NOMO-1 treated with DMSO at 0.1 percent for 48 hours (cell line): ENCODE measurements at regions not wholly inside any gene's neighbourhood (a gene's known extent, or its start where the extent isn't known, plus 50 kb on each side); places are given as distances from the start of the nearest gene placed in this dataset.
"Not testable (repeated sequence)": the region's sequence is repeated elsewhere in the genome, so short reads cannot be mapped to it uniquely, and the experiment has no call there.

ENCODE experiments used
- DNase-seq: peaks from one replicate; lab custom pipeline; 2025; ENCODE audit not compliant: unreplicated experiment; lab: John Stamatoyannopoulos, UW

DNA sequence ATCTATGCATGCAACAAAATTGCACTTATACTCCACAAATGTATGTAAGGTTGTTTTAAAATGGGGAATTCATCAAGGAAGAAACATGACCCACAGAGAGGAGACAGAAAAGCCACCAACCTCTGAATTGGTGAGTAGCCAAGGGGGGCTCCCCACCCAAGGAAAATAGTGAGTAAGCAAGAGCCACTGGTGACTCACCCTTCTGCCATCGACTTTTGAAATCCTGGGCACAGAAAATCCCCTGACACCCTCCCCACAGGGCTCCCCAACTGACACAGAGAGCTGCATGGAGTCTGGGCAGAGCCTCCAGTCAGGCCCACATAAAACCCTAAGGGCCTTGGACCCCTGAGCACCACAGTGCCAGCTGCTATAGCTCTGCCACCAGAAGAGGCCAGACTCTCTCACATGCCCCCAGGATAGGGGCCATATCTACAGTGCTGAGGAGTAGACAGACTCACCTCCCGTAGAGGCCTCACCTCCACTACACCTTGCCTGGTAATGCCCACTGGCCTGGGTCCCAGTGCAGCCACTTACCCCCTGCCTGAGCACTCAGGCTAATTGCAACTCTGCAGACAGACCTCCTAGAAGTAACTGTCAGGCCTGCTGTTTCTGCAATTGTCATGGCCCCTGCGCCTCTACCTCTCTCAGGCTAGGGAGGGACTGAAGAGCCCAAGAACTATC is 244.7 kb upstream of the WSB1 start:
- DNase-seq, result no peak

GRCh38 chr17:27065588-27065987 is 228.3 kb upstream of the WSB1 start:
- DNase-seq, result no peak

DNA sequence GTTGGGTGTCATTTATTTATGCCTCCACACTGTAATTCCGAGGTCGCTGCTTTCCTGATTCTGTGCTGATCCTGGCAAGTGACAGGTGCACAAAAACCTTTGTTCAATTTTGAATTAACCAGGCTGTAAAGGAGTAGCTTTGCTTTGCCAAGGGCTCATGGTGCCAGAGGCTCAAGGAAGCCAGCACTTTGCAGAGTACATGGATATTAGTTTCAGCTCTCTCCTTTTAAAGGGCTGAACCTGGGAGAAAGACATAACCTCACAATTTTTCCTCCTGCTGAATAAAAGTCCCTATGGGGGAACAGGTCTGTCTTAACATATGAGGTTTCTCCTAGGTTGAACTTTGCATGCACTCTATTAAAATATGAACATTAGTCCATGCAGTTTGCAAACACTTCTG is 227.6 kb upstream of the WSB1 start:
- DNase-seq, result no peak

GRCh38 chr17:27069842-27070508 is 223.9 kb upstream of the WSB1 start:
- no peak for DNase-seq

- no peak for DNase-seq
Measured at GRCh38 chr17:27070836-27071235, 223.1 kb upstream of the WSB1 start.

- DNase-seq, result no peak
Measured at GRCh38 chr17:27072885-27073284, 221.0 kb upstream of the WSB1 start.

DNA sequence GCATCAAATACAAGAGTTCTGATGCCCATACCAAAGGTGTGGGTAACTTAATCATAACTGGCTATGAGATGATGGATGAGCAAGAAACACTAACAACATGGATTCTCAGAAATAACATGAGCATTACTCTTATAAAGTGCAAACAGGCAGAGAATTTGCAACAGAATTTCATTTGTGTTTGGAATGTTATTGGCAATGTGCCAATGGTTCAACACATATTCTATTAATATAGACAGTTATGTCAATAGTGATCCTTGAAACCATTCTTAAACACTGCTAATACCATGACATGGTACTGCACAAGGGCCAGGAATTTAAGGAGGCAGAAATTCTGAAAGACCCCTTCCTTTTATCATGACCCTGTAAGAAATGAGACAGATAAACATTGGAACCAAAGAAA is 217.1 kb upstream of the WSB1 start:
- DNase-seq, result no peak

- DNase-seq, result no peak
Measured at GRCh38 chr17:27078296-27078695, 215.6 kb upstream of the WSB1 start.

- no peak for DNase-seq
Measured at GRCh38 chr17:27079660-27080059, 214.3 kb upstream of the WSB1 start.

GRCh38 chr17:27081002-27081638 is 212.8 kb upstream of the WSB1 start:
- no peak for DNase-seq

DNA sequence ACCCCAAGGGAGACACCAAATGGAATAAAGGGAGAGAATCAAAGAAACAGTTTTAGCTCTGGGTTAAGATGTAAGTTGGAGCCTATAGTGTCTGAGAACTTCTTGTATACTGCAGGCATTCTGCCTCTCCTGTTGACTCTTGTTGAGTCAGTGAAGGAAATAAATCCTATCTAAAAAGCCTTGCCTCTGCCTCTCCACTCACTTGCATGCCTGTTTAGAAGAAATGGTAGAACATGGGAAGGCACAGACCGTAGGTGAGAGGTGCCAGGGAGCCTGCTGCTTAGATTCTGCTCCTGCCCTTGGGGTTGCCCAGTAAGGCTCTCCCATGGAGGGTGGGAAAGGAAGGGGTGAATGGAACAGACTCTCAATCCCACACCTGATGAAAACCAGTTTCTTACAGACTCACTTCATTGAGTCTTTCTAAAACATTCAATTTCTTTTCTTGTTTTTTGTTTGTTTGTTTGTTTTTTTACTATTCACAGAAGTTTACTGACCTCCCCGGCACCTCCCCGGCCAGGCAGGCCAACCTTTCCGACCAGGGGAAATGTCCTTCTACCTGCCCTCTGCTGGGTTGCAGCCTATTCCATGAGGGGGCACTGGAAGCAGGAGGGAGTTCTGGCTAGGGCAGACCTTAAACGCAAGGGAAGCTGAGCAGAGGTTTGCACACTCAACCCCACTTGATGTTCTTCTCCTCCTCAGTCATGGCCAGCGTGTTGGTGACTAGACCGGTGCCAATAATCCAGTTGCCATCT is 211.7 kb upstream of the WSB1 start:
- no peak for DNase-seq

GRCh38 chr17:27082775-27083154 is 211.1 kb upstream of the WSB1 start:
- DNase-seq, result no peak

DNA sequence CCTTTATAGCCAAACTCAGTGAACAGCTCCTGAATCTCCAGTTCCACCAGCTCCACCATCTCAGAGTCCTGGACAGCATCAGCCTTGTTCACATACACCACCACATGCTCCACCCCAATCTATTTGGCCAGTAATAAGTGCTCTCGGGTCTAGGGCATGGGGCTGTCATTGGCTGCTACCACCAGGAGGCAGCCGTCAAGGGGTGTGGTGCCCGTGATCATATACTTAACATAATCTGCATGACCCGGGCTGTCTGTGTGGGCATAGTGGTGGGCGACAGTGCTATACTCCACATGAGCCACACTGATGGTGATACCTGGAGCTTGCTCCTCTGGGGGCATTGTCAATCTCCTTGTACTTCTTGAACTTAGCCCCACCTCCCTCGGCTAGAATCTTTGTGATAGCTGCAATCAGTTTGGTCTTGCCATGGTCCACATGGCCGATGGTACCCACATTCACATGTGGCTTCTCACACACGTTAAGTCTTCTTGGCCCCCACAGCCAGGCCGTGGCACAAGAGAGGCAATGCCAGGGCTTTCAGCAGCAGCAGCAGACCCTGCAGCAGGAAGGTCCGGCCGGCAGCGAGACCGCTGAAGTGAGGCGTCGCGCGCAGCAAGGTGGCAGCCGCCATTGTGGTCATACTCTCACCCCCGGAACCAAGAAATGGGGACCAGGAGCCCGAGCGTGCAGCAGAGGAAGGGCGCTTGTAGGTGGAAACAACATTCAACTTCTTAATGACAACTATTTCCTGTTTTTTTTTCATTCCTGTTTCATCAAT is 210.3 kb upstream of the WSB1 start:
- DNase-seq, result no peak

DNA sequence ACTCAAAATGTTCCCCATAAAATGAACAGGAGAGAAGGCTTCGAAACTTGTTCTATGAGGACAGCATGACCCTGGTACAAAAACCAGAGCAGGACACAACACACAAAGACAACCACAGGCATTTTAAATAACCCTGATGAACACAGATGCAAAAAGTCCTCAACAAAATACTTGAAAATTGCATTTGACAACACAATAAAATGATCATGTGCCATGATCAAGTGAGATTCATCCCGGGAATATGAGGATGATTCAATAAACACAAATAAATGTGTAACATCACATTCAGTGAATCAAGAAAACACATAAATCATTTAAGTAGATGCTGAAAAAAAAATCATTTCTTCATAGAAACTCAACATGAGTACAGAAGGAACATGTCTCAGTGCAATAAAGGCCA is 208.4 kb upstream of the WSB1 start:
- no peak for DNase-seq

GRCh38 chr17:27086526-27086925 is 207.4 kb upstream of the WSB1 start:
- no peak for DNase-seq

GRCh38 chr17:27087935-27088766 is 205.8 kb upstream of the WSB1 start:
- DNase-seq, result no peak

DNA sequence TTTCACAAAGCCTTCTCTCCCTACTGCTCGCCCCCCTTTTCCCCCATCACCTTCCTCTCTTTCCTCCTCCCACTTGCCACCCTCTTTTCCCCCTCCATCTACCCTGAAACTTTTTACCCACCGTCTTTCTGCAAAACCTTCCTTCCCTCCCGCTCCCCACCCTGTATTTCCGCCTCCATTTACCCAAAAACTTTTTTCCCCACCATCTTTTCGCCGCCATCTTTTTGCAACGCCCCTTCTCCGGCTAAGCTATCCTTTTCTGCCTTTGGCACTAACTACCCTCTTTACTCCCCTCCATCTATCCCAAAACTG is 205.2 kb upstream of the WSB1 start:
- DNase-seq, result no peak

DNA sequence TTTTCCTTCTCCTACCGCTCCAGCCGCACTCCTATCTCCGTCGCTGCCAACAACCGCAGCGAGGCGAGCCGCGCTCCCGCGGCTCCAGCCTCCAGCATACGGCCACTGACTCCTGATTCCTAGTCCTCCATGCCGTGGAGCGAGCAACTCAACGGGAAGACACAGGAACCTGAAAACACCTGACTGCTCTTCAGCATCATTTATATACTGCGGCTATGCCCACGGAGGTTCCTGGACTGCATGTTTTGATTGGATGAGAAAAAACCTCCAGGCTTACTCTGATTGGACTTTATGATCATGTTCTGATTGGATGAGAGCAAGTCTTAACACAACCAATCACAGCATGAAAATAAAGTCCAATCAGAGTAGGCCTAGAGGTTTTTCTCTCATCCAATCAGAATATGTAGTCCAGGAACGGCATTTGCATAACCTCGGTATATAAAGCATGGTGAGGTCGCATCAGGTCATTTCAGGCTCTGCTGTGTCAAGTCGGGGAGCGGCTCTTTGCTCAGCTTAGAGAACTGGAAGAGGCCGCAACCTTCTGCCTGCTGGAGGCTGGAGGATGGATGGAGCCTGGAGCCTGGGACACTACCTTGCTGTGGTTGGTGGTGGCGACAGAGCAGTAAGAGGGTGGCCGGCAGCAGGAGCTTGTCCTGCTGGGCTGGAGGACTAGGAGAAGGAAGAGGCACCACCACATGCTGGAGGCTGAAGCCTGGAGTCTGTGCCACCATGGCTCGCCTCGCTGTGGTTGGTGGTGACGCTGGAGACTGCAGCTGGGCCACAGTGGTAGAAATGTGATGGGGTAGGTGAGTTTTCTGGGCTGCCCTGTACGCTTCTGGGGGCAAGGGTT is 204.6 kb upstream of the WSB1 start:
- DNase-seq, result not testable (repeated sequence)

- DNase-seq, result no peak
Measured at GRCh38 chr17:27089929-27090247, 204.0 kb upstream of the WSB1 start.
